DMS53 (cell line): ENCODE measurements at regions not wholly inside any gene's neighbourhood (a gene's known extent, or its start where the extent isn't known, plus 50 kb on each side); places are given as distances from the start of the nearest gene placed in this dataset.
A peak's percentile ranks its signal among the peaks of the same experiment; 100 is the strongest.
"Not testable (repeated sequence)": the region's sequence is repeated elsewhere in the genome, so short reads cannot be mapped to it uniquely, and the experiment has no call there.

Experiments
- DNase-seq: peaks from one replicate; lab custom pipeline; 2025; lab: John Stamatoyannopoulos, UW

GRCh38 chr7:136412952-136413351, 435.8 kb upstream of the MTPN start:
- no peak for DNase-seq

DNA sequence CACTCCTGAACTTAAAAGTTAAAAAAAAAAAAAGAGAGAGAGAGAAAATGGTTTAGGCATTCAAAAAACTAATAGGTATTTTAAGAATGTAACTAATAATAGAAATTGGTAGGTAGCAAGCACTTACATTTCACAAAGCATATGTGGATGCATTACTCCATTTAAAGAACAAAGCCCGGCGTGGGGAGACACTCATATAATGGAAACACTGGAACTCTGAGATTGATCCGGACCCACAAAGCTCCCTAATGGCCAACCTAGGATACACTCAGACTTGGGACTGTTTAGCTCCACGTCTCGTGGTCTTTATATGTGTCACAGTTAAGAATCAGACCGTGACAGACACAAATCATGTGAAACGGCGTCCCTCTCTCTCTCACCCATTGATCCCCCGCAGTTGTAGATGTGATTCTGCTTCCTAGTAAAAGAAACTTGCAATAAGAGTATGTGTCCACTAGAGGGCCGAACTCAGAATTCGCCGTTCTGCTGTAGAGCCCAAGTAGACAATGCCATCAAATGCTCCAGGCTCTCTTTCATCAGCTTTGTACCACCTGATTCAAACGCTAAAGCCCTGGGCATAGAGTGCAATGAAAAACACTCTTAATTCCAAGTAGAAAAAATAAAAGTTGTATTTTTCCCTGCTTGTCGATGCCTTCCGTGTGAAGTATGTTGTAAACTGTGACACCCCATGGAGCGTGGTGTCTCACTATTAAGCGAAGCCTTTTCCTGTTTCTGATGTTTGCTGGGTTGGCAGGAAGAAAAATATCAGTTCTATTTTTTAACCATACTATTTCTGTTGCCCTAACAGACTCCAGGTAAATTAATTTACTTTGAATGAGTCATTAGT, 429.0 kb upstream of the MTPN start:
- DNase-seq, result peak; percentile 90

- DNase-seq, result peak; percentile 60
Measured at GRCh38 chr7:136403591-136403990, 426.4 kb upstream of the MTPN start.

DNA sequence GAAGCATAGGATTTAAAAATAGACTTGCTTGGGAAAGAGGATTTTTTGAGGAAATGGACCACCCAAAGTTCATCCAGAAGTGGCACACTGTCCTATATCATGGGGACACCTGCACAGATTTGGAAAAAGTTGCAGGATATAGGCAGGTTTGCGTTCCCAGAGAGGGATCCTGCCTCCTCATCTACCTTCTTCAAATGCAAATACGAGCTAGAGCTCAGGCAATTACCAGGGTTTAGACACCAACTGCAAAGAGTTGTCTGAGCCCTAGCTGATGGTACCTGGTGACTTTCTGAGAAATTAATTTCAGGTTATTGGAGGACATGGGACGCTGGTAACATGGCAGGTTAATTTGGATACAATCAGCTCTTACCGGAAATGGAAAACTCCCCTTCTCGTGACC, 423.7 kb upstream of the MTPN start:
- no peak for DNase-seq

GRCh38 chr7:136399385-136399784, 422.2 kb upstream of the MTPN start:
- DNase-seq, result no peak

DNA sequence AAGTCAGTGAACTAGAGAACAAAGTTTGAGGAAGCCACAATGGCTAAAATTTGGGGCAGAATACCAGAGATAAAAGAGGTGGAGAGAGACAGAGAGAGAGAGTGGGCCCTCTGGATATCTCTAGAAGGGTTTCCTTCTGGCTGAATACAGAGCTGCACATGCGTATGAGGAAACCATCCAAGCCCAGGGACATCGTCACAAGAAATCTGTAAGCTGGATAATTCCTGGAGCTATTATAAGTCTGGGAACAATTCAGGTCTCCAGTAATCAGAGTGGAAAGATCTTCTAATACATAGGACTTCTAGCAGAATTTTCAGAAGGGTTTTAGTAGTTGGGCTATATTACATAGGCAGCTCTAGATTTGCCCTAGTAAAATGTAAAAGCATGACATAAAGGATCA, 415.7 kb upstream of the MTPN start:
- DNase-seq, result no peak

DNA sequence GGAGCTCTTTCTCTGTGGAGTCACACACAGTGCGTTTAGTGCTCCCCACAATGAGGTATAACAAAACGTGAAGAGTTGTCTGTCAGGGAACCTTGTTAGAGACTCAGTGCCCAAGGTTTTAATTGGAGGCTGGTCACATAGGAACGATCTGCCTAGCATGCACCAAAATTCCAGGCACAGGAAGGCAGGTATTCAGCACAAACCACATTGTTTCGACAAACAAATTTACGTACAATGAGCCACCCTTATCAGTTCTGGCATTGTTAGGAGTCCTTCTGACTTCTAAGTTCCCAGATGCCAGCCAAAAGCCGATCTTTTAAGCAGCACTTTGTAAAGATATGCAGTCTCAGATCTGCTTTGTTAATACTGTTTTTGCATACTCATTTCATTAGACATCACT, 414.2 kb upstream of the MTPN start:
- no peak for DNase-seq

DNA sequence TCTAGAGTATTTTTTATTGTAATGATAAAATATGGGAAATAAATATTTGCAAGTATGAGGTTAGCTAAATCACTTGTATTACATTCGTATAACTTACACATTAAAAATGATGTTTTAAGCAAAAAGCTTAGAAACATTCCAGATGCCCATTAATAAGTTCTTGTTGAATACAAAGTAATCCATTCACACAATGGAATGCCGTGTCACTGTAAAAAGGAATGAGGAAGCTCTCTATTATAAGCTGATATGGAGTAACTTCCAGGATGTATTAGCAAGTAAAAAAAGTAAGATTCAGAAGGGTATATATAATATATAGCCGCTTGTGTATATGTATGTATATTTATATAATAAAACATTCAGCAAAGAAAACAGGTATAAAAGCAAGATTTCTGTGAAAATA, 412.8 kb upstream of the MTPN start:
- DNase-seq, result no peak

GRCh38 chr7:136386876-136387275, 409.7 kb upstream of the MTPN start:
- DNase-seq, result no peak

DNA sequence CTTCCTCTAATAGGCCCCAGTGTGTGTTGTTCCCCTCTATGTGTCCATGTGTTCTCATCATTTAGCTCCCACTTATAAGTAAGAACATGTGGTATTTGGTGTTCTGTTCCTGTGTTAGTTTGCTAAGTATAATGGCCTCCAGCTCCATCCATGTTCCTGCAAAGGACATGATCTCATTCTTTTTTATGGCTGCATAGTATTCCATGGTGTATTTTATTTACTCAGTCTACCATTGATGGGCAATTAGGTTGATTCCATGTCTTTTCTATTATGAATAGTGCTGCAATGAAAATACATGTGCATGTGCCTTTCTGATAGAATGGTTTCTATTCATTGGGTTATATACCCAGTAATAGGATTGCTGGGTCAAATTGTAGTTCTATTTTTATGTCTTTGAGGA, 394.2 kb upstream of the MTPN start:
- not testable (repeated sequence) for DNase-seq

DNA sequence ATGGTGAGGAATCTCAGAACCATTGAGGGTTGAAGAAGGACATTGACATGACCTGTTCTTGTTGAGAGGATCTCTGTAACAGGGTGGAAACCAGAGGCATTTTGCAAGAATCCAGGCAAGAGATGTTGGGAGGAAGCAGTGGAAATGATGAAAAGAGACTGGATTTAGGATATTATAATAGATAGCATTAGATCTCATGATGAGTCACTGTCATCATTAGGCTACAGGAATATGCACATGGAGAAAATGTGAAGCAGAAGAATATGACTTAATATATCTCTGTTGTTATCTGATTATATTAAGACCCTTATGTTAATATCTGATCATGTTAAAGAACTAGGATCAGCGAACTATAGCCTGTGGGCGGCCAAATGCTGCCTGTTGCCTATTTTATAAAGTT, 393.0 kb upstream of the MTPN start:
- DNase-seq, result no peak

DNA sequence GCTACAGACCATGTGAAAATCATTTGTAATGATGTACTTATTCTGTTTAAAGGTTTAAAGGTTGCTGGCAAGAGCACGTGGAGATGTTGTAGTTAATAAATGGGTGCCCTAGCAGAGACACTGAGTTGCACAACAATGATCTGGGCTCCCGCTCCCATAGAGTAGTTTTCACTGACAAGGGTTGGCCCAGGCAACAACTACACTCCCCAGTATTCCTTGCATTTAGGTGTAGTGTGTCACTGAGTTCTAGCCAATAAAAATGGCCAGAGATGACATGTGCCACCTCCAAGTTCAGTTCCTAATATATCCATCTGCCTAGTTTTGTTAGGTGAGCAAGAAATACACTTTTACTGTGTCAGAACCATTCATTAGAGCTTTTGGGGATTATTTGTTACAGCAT, 392.1 kb upstream of the MTPN start:
- DNase-seq, result no peak

- DNase-seq, result no peak
Measured at GRCh38 chr7:136359333-136359903, 382.3 kb upstream of the MTPN start.

GRCh38 chr7:136353287-136353686, 376.1 kb upstream of the MTPN start:
- DNase-seq, result peak; percentile 14

DNA sequence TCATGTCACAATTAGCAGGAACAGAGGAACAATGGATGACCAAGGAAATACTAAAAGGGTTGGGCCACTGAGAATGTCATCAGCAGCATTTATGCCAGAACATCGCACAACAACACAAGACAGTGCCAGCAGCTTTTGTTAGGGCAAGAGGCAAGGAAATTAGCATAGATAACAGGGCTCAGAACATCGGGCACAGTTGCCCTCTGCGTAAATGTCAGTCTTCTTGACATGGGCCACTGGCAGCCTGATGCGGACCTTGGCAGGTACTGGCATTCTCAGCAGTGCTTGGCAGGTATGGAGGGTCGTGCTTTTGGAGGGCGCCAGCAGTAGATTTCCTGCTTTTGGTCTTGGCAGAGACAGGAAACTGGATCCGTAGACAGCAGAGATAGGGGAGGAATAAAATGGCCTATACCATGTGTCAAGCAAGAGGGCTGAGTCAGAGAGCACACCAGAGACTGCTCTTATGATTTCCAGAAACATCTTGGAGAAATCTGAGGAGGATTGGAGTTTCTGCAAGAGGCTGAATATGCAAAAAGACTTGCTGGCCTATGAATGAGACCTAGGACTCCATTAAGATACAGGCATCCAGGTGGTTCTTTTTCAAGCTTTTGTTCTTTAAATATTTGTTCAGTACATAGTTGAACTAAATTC, 371.5 kb upstream of the MTPN start:
- no peak for DNase-seq

GRCh38 chr7:136348142-136348541, 371.0 kb upstream of the MTPN start:
- DNase-seq, result no peak

GRCh38 chr7:136347488-136347887, 370.3 kb upstream of the MTPN start:
- peak; percentile 11 for DNase-seq

DNA sequence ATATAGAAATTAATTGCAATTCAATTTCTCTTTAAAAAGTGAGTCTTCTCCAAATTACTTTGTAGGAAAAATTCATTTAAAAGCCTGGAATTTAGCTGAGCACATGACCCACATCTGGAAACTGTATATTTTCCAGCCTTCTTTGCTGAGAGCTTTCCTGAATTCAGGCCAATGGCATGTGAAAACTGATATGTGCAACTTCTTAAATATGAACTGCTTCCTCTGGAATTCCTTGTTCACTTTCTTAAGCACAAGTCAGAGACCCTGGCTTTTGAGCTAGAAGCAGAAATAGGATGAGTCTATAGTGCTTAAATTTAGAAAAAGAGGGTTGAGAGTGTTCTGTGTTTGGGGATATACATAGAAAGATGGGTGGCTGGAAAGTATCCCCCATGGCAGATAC, 365.1 kb upstream of the MTPN start:
- no peak for DNase-seq

GRCh38 chr7:136339464-136339863, 362.3 kb upstream of the MTPN start:
- DNase-seq, result no peak

GRCh38 chr7:136336932-136337331, 359.8 kb upstream of the MTPN start:
- DNase-seq, result peak; percentile 85

- no peak for DNase-seq
Measured at GRCh38 chr7:136333636-136334035, 356.5 kb upstream of the MTPN start.

DNA sequence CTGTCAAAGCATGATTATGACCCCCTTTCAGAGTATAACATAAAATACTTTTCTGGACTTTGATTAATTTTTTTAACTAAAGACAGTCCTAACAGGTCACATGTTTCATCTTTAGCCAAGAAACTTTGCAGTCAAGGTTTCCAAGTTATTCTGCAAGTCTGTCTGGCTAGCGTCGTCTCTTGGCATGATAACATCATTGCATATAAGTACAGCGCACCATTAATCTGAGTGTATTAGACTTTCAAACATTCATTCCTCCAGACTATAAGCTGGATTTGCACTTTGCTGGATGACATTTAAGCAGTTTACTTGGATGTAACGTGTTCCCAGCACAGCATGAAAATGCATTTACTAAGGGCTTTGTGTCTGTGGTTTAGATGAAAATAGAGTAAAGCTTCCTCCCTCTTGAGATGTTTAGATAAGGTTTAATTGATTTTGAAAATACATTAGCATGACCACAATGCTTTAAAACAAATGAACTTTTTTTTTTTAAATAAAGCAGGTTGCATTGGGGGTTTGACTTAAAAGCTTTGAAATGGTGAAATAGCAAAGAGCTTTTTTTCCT, 349.0 kb upstream of the MTPN start:
- DNase-seq, result no peak

DNA sequence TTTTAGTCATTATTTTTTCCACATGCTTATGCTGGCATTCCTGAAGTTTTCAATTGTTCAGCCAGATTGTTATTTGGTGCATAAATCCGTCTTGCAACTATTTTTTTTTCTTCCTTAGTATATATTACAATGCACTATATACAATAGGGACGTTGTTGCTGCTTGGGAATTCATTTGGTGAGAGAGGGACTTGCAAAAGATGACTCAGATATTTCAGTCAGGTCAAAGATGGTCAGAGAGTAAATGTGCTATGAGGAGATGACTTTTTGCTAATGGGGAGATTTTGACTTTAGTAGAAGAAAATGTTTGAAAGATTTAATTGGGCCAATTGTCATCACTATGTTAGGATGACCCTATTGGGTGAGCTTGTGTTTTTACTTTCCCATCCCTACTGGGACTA, 348.4 kb upstream of the MTPN start:
- no peak for DNase-seq
